Gastroesophageal sphincter (tissue), 4 donors: ENCODE measurements at regions not wholly inside any gene's neighbourhood (a gene's known extent, or its start where the extent isn't known, plus 50 kb on each side); places are given as distances from the start of the nearest gene placed in this dataset.

Experiments used
- ATAC-seq: fragments of 150-250 bp; one replicate; pipeline ENCODE4 v1.9.1; 2016; ENCODE audit warnings: mild to moderate bottlenecking, moderate library complexity
- H3K27ac ChIP-seq, 4 donors: fragments of 200-600 bp; sonication (generic) in 3 of 4; 1 replicate in 3 of 4; 2 replicates in 1 of 4; pipeline ENCODE4 v1.5.1; 2016 to 2019
- H3K27me3 ChIP-seq: fragments of 200-600 bp; sonication (generic); one replicate; pipeline ENCODE4 v1.5.1; 2019
- H3K36me3 ChIP-seq, 2 donors: fragments of 200-600 bp; sonication (generic); one replicate each; pipeline ENCODE4 v1.5.1; 2019; ENCODE audit warnings: control low read depth in 1 of 2
- H3K4me1 ChIP-seq, 3 donors: fragments of 200-600 bp; sonication (generic); 1 replicate in 2 of 3; 2 replicates in 1 of 3; pipeline ENCODE4 v1.5.1; 2016 to 2019; ENCODE audit warnings: control low read depth in 2 of 3
- H3K4me3 ChIP-seq, 2 donors: fragments of 200-600 bp; sonication (generic); one replicate each; pipeline ENCODE4 v1.5.1; 2019; ENCODE audit warnings: mild to moderate bottlenecking in 1 of 2, moderate library complexity in 1 of 2
- H3K9me3 ChIP-seq, 3 donors: fragments of 200-600 bp; sonication (generic); one replicate each; pipeline ENCODE4 v1.5.1; 2017 to 2019; ENCODE audit warnings: control low read depth in 2 of 3
- EP300 ChIP-seq: sonication (generic); formaldehyde crosslinking; IDR thresholded peaks from one replicate; pipeline ENCODE4 v1.6.1; 2017; ENCODE audit warnings: antibody characterized with exemption, mild to moderate bottlenecking
- POLR2A ChIP-seq, 2 donors: fragments of 450-650 bp; IDR thresholded peaks; one replicate each; pipeline ENCODE4 v1.6.1; 2017; ENCODE audit warnings: antibody characterized with exemption in 2 of 2, mild to moderate bottlenecking in 2 of 2, moderate library complexity in 1 of 2
- POLR2AphosphoS5 ChIP-seq: sonication (generic); formaldehyde crosslinking; IDR thresholded peaks from one replicate; pipeline ENCODE4 v1.6.1; 2017; ENCODE audit warnings: antibody characterized with exemption
- WGBS, 2 donors: methylation state at CpG; one replicate each; pipeline ENCODE4 v1.1.5; 2018; ENCODE audit warnings: low coverage in 1 of 2; 5-methylcytosine and 5-hydroxymethylcytosine counted together
- TF ChIP-seq, protein P1 (sequence below), 4 experiments: fragments of 200-600 bp in 2 of 4; fragments of 450-650 bp in 2 of 4; sonication (generic) in 1 of 4; IDR thresholded peaks; one replicate each; pipeline ENCODE4 v1.5.1; 2017 to 2019; ENCODE audit warnings: antibody characterized with exemption in 4 of 4, mild to moderate bottlenecking in 2 of 4, moderate library complexity in 2 of 4

DNA sequence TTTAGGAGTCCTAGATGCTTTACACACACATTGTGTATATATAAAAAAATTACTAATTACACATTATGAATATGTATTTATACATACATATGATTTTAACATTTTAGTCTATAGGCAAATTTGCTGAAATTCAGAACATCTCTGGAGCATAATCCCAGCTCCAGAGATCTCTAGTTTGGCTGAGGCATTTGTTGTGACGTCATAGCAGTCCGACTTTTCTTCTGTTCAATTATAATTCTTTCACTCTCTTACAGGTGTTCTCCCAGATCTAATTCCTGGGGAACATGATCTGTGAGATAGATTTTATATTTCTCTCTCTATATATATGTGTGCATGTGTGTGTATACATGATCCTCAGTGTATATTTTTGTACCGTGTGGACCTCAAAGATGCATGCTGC is 1876.2 kb downstream of the EFNA5 start:
- Histone ChIP-seq H3K27ac (no peak overlapping the region), H3K4me1 (no peaks in the 10 kb centered on the region), H3K36me3 (no peaks in the 10 kb centered on the region), H3K4me3 (no peak overlapping the region), H3K9me3 (no peaks in the 10 kb centered on the region), H3K27me3 (no peaks in the 10 kb centered on the region)
- TF ChIP-seq POLR2A (IDR thresholded peaks at IDR 0.05) (no peak), POLR2AphosphoS5 (no peak), EP300 (no peak)
- TF ChIP-seq, protein P1, sequence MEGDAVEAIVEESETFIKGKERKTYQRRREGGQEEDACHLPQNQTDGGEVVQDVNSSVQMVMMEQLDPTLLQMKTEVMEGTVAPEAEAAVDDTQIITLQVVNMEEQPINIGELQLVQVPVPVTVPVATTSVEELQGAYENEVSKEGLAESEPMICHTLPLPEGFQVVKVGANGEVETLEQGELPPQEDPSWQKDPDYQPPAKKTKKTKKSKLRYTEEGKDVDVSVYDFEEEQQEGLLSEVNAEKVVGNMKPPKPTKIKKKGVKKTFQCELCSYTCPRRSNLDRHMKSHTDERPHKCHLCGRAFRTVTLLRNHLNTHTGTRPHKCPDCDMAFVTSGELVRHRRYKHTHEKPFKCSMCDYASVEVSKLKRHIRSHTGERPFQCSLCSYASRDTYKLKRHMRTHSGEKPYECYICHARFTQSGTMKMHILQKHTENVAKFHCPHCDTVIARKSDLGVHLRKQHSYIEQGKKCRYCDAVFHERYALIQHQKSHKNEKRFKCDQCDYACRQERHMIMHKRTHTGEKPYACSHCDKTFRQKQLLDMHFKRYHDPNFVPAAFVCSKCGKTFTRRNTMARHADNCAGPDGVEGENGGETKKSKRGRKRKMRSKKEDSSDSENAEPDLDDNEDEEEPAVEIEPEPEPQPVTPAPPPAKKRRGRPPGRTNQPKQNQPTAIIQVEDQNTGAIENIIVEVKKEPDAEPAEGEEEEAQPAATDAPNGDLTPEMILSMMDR (IDR thresholded peaks at IDR 0.05), result no peak
- no peak for ATAC-seq
- WGBS, 2 donors, result 71 to 98% methylated on average over 3 of the region's 3 CpGs

DNA sequence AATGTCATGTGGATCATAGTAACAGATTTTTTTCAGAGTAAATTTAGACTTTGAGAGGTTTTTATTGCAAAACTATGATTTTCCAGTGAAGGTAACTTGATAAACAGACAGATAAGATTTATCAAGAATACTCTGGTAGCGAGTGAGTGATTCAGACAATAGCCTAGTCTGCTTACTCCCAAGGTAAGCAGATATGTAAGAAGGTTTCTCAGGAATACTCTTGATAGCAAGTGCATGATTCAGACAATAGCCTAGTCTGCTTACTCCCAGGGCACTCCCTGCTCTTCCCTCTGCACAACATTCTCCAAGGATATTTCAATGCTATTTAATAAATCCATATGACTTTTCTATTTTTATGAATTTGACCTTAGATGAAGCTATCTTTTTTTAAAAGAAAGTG is 1881.5 kb downstream of the EFNA5 start:
- ATAC-seq, result no peak
- WGBS, 2 donors, result 92 to 100% methylated on average over 1 of the region's 1 CpG
- H3K27me3 ChIP-seq, result no peaks in the 10 kb centered on the region

DNA sequence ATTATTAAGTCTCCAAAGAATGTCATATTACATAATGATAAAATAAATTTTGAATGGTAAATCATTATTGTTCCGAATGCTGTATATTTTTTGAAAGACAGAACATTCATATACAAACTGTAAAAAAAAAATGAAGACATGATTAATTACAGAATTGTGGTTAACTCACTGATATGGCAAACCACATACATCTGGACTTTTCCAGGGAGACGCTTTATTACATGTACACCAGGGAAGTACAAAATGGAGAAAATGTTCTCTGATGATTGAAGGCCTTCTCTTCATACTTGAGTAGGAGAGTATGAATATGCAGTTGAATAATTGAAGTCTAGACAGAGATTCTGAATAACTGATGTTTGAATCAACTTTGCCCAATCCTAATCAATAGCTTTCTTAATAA is 1886.9 kb downstream of the EFNA5 start:
- 68 to 77% methylated on average over 2 of the region's 2 CpGs for WGBS, 2 donors
- Histone ChIP-seq H3K27me3 (no peaks in the 10 kb centered on the region), H3K4me1 (no peaks in the 10 kb centered on the region), H3K27ac (no peak overlapping the region), H3K36me3 (no peaks in the 10 kb centered on the region), H3K4me3 (no peak overlapping the region), H3K9me3 (no peaks in the 10 kb centered on the region)
- no peak for ATAC-seq
- TF ChIP-seq, protein P1 (IDR thresholded peaks at IDR 0.05), result no peak
- TF ChIP-seq POLR2AphosphoS5 (no peak), EP300 (no peak), POLR2A (IDR thresholded peaks at IDR 0.05) (no peak)

More for the DNA sequence above, 1881.5 kb downstream of the EFNA5 start:
- Histone ChIP-seq H3K4me1 (no peaks in the 10 kb centered on the region), H3K9me3 (no peaks in the 10 kb centered on the region), H3K4me3 (no peak overlapping the region), H3K27ac (no peak overlapping the region), H3K36me3 (no peaks in the 10 kb centered on the region)
- TF ChIP-seq EP300 (no peak), POLR2AphosphoS5 (no peak), POLR2A (IDR thresholded peaks at IDR 0.05) (no peak)
- TF ChIP-seq, protein P1 (IDR thresholded peaks at IDR 0.05), result no peak

DNA sequence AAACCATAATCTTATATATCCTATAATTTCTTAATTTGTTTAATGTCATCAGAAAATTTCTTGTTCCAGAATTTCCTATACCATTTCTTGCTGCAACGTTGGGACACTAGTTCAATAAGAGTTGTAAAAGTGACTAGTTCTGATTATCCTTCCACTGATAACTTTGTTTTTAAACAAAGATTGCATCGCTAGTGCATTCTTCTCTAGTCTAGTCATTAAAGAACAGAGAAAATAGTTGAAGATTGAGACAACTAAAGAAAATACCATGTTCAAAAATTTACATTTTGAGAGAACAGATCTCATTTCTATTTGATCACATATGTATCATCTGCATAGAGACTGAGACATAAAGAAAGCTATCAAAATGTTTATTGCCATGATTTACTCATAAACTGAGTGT is 1888.2 kb downstream of the EFNA5 start:
- no peaks in the 10 kb centered on the region for H3K36me3 ChIP-seq
- H3K4me3 ChIP-seq, result no peak overlapping the region
- no peaks in the 10 kb centered on the region for H3K27me3 ChIP-seq
- no peak for TF ChIP-seq POLR2A (IDR thresholded peaks at IDR 0.05)
- no peak for TF ChIP-seq EP300
- TF ChIP-seq, protein P1 (IDR thresholded peaks at IDR 0.05), result no peak
- TF ChIP-seq POLR2AphosphoS5, result no peak
- 94 to 95% methylated on average over 2 of the region's 2 CpGs for WGBS, 2 donors
- H3K9me3 ChIP-seq, result no peaks in the 10 kb centered on the region
- no peak for ATAC-seq
- H3K27ac ChIP-seq, result no peak overlapping the region
- H3K4me1 ChIP-seq, result no peaks in the 10 kb centered on the region

DNA sequence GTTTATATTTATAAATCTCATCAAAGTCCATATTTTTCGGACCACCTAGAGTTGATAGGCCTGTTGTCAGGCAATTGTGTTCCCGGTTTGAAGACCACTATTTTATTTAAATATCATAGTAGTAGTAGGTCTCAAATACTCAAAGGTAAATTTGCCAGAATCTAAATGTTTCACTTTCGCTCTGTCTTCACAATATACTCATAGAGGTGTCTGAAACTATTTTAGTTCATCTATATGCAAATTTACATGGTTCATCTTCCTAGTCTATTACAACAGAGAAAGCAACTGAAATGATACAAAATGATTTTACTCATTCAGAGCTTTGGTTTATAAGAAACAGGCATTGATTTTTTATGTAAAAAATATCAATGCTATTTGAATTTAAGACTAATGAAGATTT is 1897.5 kb downstream of the EFNA5 start:
- Histone ChIP-seq H3K4me3 (no peak overlapping the region), H3K4me1 (no peaks in the 10 kb centered on the region), H3K36me3 (no peaks in the 10 kb centered on the region), H3K27ac (no peak overlapping the region), H3K27me3 (no peaks in the 10 kb centered on the region), H3K9me3 (no peaks in the 10 kb centered on the region)
- WGBS, 2 donors, result 88 to 91% methylated on average over 3 of the region's 3 CpGs
- ATAC-seq, result no peak
- no peak for TF ChIP-seq POLR2A (IDR thresholded peaks at IDR 0.05)
- TF ChIP-seq EP300, result no peak
- no peak for TF ChIP-seq POLR2AphosphoS5
- TF ChIP-seq, protein P1 (IDR thresholded peaks at IDR 0.05), result no peak
